Transverse colon (tissue), 4 donors: ENCODE measurements at regions not wholly inside any gene's neighbourhood (a gene's known extent, or its start where the extent isn't known, plus 50 kb on each side); places are given as distances from the start of the nearest gene placed in this dataset.

Experiments
- DNase-seq: peaks from one replicate; pipeline ENCODE4 v3.0.0-alpha.2; 2019
- H3K27ac ChIP-seq, 4 donors: fragments of 200-600 bp; sonication (generic); 2 replicates each; pipeline ENCODE4 v1.5.1; 2016 to 2018; ENCODE audit warnings: inconsistent platforms in 4 of 4
- H3K27me3 ChIP-seq: fragments of 200-600 bp; sonication (generic); 2 replicates; pipeline ENCODE4 v1.5.1; 2017; ENCODE audit warnings: inconsistent platforms
- H3K36me3 ChIP-seq, 4 donors: fragments of 200-600 bp; sonication (generic); 2 replicates each; pipeline ENCODE4 v1.5.1; 2017 to 2019; ENCODE audit warnings: inconsistent platforms in 4 of 4
- H3K4me1 ChIP-seq, 4 donors: fragments of 200-600 bp; sonication (generic); 2 replicates each; pipeline ENCODE4 v1.5.1; 2017 to 2020; ENCODE audit warnings: inconsistent platforms in 4 of 4
- H3K4me3 ChIP-seq, 4 donors: fragments of 200-600 bp; sonication (generic); 1 replicate in 1 of 4; 2 replicates in 3 of 4; pipeline versions ENCODE4 v1.5.1 to v1.6.1; 2017 to 2019; ENCODE audit warnings: inconsistent platforms in 4 of 4
- H3K9me3 ChIP-seq, 2 donors: fragments of 200-600 bp; sonication (generic); 2 replicates each; pipeline ENCODE4 v1.5.1; 2017 to 2019; ENCODE audit warnings: inconsistent platforms in 2 of 2
- EP300 ChIP-seq: sonication (generic); formaldehyde crosslinking; IDR thresholded peaks from one replicate; pipeline ENCODE4 v1.6.1; 2017; ENCODE audit warnings: antibody characterized with exemption, low read depth
- POLR2A ChIP-seq: fragments of 450-650 bp; IDR thresholded peaks from one replicate; pipeline ENCODE4 v1.6.1; 2016; ENCODE audit warnings: antibody characterized with exemption, mild to moderate bottlenecking, moderate library complexity
- POLR2AphosphoS5 ChIP-seq, 3 donors: sonication (generic); formaldehyde crosslinking; IDR thresholded peaks; one replicate each; pipeline ENCODE4 v1.6.1; 2016; ENCODE audit warnings: antibody characterized with exemption in 3 of 3
- WGBS, 2 donors: methylation state at CpG; one replicate each; pipeline ENCODE4 v1.1.5; 2018; ENCODE audit warnings: low coverage in 1 of 2; 5-methylcytosine and 5-hydroxymethylcytosine counted together
- in situ Hi-C, 4 donors: fragments of 200-750 bp; cut with MboI; loops; one replicate each; pipeline versions ENCODE4 v1.15.0 to v1.15.1; 2017; ENCODE audit warnings: low sequenced_read_pairs in 3 of 4, low pct_ligation_motif_present in 1 of 4, low pct_unique_long_range_greater_than_20kb in 1 of 4
- intact Hi-C: fragments of 100-400 bp; cut with DNase I; formaldehyde crosslinking; loops from one replicate; pipeline ENCODE4 v1.15.1; 2023; ENCODE audit warnings: low total_unique reads
- TF ChIP-seq, protein P1 (sequence below), 5 experiments: fragments of 200-600 bp in 3 of 5; fragments of 450-650 bp in 2 of 5; sonication (generic) in 3 of 5; IDR thresholded peaks; 1 replicate in 2 of 5; 2 replicates in 3 of 5; pipeline ENCODE4 v1.5.1; 2016 to 2017; ENCODE audit warnings: antibody characterized with exemption in 5 of 5, inconsistent platforms in 3 of 5, mild to moderate bottlenecking in 2 of 5, moderate library complexity in 1 of 5

DNA sequence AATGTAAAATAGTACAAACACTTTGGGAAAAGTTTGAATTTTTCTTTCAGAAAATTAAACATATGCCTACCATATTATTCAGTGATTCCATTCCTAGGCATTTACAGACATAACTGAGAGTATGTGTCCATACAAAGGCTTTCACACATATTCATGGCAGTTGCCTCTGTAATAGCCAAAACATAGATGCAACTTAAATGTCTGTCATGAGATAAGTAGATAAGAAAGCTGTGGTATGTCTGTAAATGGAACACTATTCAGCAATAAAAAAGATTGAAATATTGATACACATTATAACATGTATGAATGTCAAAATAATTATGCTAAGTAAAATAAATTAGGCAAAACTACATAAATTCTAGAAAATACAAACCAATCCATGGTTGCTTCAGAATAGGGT is 964.5 kb upstream of the MBL2 start:
- H3K9me3 ChIP-seq, result no peaks in the 10 kb centered on the region
- DNase-seq, result no peak
- TF ChIP-seq EP300 (no peak), POLR2AphosphoS5 (IDR thresholded peaks at IDR 0.05) (no peak), POLR2A (no peak)
- TF ChIP-seq, protein P1, sequence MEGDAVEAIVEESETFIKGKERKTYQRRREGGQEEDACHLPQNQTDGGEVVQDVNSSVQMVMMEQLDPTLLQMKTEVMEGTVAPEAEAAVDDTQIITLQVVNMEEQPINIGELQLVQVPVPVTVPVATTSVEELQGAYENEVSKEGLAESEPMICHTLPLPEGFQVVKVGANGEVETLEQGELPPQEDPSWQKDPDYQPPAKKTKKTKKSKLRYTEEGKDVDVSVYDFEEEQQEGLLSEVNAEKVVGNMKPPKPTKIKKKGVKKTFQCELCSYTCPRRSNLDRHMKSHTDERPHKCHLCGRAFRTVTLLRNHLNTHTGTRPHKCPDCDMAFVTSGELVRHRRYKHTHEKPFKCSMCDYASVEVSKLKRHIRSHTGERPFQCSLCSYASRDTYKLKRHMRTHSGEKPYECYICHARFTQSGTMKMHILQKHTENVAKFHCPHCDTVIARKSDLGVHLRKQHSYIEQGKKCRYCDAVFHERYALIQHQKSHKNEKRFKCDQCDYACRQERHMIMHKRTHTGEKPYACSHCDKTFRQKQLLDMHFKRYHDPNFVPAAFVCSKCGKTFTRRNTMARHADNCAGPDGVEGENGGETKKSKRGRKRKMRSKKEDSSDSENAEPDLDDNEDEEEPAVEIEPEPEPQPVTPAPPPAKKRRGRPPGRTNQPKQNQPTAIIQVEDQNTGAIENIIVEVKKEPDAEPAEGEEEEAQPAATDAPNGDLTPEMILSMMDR (IDR thresholded peaks at IDR 0.05), result no peak
- no peaks in the 10 kb centered on the region for H3K27me3 ChIP-seq
- H3K27ac ChIP-seq, result no peak overlapping the region
- intact Hi-C loops, result no loop called here
- no peaks in the 10 kb centered on the region for H3K36me3 ChIP-seq
- in situ Hi-C loops, result no loop called here
- H3K4me1 ChIP-seq, result no peaks in the 10 kb centered on the region
- H3K4me3 ChIP-seq, result no peak overlapping the region

DNA sequence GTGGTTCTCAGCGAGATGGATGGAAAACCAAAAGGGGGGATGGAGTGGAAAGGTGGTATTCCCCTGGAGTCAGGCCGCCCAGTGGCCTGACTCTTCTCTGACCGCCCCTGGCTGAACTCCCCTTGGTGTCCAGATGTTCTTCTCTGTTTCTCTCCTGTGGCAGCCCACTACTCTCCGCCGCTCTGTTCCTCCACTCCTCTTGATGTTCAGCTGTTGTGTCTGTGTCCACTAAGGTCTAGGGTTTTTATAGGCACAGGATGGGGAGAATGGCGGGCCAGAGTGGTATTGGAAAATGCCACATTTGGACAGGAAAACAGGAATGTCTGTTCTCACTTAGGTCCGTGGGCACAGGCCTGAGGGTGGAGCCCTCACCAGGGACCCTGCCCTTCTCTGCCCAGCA is 954.3 kb upstream of the MBL2 start:
- Histone ChIP-seq H3K4me1 (no peaks in the 10 kb centered on the region), H3K9me3 (no peaks in the 10 kb centered on the region), H3K4me3 (no peak overlapping the region), H3K27me3 (no peaks in the 10 kb centered on the region), H3K36me3 (no peaks in the 10 kb centered on the region), H3K27ac (no peak overlapping the region)
- intact Hi-C loops, result no loop called here
- DNase-seq, result no peak
- in situ Hi-C loops, result no loop called here
- WGBS, 2 donors, result 79 to 84% methylated on average over 3 to 7 of the region's 7 CpGs
- TF ChIP-seq, protein P1 (IDR thresholded peaks at IDR 0.05), result no peak
- TF ChIP-seq EP300 (no peak), POLR2A (no peak), POLR2AphosphoS5 (IDR thresholded peaks at IDR 0.05) (no peak)

DNA sequence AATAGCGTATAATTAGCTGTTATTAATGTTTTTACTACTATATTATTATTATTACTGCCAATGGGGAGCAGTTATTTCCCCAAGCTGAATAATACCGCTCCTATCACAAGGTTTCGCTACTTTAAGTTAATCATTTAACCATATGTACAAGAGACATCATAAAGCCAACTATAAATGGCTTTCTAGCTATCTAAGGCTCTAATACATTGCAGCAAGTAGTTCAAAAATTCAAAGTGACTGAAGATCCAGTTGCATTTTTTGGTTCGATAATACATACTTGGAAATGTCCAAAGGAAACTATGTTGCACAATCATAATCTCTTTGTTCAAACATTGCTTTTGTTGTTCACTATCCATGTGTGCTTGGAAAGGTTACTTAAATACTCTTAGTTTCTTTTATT is 952.0 kb upstream of the MBL2 start:
- H3K36me3 ChIP-seq, result no peaks in the 10 kb centered on the region
- no peak overlapping the region for H3K27ac ChIP-seq
- no peaks in the 10 kb centered on the region for H3K27me3 ChIP-seq
- in situ Hi-C loops (no loop called here), intact Hi-C loops (no loop called here)
- TF ChIP-seq, protein P1 (IDR thresholded peaks at IDR 0.05), result no peak
- TF ChIP-seq POLR2AphosphoS5 (IDR thresholded peaks at IDR 0.05) (no peak), EP300 (no peak), POLR2A (no peak)
- no peak for DNase-seq
- no peaks in the 10 kb centered on the region for H3K4me1 ChIP-seq
- H3K9me3 ChIP-seq, result no peaks in the 10 kb centered on the region
- H3K4me3 ChIP-seq, result no peak overlapping the region
- 69 to 83% methylated on average over 4 of the region's 4 CpGs for WGBS, 2 donors

DNA sequence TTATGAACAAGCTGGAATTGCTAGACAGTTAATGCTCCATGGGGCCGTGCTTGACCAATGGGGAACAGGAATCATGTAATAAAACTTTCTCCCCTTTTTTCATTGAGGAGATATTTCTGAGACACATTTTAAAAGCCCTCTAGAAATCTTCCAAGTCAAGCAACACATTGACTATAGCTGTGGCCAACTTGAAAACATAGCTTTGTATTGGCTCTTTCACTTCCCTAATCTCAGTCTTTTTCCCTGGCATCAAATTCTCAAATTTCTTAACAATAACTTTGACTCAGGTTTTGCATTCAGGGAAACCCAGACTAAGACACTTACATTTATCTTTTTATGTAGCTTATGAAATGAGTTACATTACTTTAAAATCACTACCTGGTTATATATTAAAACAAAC is 947.1 kb upstream of the MBL2 start:
- WGBS, 2 donors, result 80 to 83% methylated on average over 1 of the region's 1 CpG
- no peak overlapping the region for H3K27ac ChIP-seq
- H3K4me3 ChIP-seq, result no peak overlapping the region
- H3K27me3 ChIP-seq, result no peaks in the 10 kb centered on the region
- DNase-seq, result no peak
- H3K36me3 ChIP-seq, result no peaks in the 10 kb centered on the region
- no peaks in the 10 kb centered on the region for H3K9me3 ChIP-seq
- TF ChIP-seq, protein P1 (IDR thresholded peaks at IDR 0.05), result no peak
- no peak for TF ChIP-seq POLR2A
- in situ Hi-C loops, result no loop called here
- intact Hi-C loops, result no loop called here
- no peaks in the 10 kb centered on the region for H3K4me1 ChIP-seq
